Caco-2 (cell line): ENCODE measurements at regions not wholly inside any gene's neighbourhood (a gene's known extent, or its start where the extent isn't known, plus 50 kb on each side); places are given as distances from the start of the nearest gene placed in this dataset.

Source experiments
- BruUV-seq: library from RNA; stranded (reverse); fragments of 400-500 nt; replicated peaks from 2 replicates; lab custom pipeline; 2021; lab: Mats Ljungman, UMichigan
- CTCF ChIA-PET: fragments of 300-600 bp; sonication (Branson Sonifier 250); formaldehyde crosslinking; loops from one replicate; lab custom pipeline; 2022; ENCODE audit warnings: antibody characterized with exemption; lab: Charles Lee
- POLR2A ChIA-PET: fragments of 300-600 bp; sonication (Branson Sonifier 250); formaldehyde crosslinking; loops from one replicate; lab custom pipeline; 2022; ENCODE audit warnings: antibody characterized with exemption; lab: Charles Lee
- DNase-seq, 2 experiments: peaks; one replicate each; pipeline versions ENCODE4 v3.0.0 to v3.0.0-alpha.2; 2020 to 2022
- H3K27me3 ChIP-seq: replicated peaks from 2 replicates; pipeline ENCODE4 v1.6.0; 2011; ENCODE audit warnings: low read length; ENCODE audit not compliant: control insufficient read depth, insufficient read depth
- H3K36me3 ChIP-seq: 2 replicates; pipeline ENCODE4 v1.5.1; 2011; ENCODE audit warnings: low read length; ENCODE audit not compliant: control insufficient read depth, insufficient read depth
- H3K4me1 ChIP-seq: fragments of 250-450 bp; sonication (Bioruptor Pico); 2 replicates; pipeline ENCODE4 v1.5.1; 2020; ENCODE audit warnings: mild to moderate bottlenecking
- H3K4me3 ChIP-seq: 2 replicates; pipeline ENCODE4 v1.5.1; 2011; ENCODE audit warnings: low read depth, mild to moderate bottlenecking, control low read depth, low read length
- H3K9me3 ChIP-seq: fragments of 250-450 bp; sonication (Bioruptor Pico); 2 replicates; pipeline ENCODE4 v1.5.1; 2020; ENCODE audit warnings: mild to moderate bottlenecking, moderate library complexity
- H3K27ac Mint-ChIP-seq: one replicate; pipeline ENCODE4 v1.8.0; 2022; ENCODE audit warnings: mixed read lengths; ENCODE audit not compliant: unreplicated experiment
- H3K27me3 Mint-ChIP-seq: one replicate; pipeline ENCODE4 v1.8.0; 2022; ENCODE audit warnings: mixed read lengths; ENCODE audit not compliant: insufficient read depth, unreplicated experiment
- H3K36me3 Mint-ChIP-seq: one replicate; pipeline ENCODE4 v1.8.0; 2022; ENCODE audit warnings: mild to moderate bottlenecking, mixed read lengths; ENCODE audit not compliant: insufficient read depth, unreplicated experiment
- H3K4me1 Mint-ChIP-seq: one replicate; pipeline ENCODE4 v1.8.0; 2022; ENCODE audit warnings: low read depth, mixed read lengths; ENCODE audit not compliant: unreplicated experiment
- H3K4me3 Mint-ChIP-seq: one replicate; pipeline ENCODE4 v1.8.0; 2022; ENCODE audit warnings: mild to moderate bottlenecking, moderate library complexity, mixed read lengths; ENCODE audit not compliant: unreplicated experiment
- H3K9me3 Mint-ChIP-seq: one replicate; pipeline ENCODE4 v1.8.0; 2022; ENCODE audit warnings: mixed read lengths; ENCODE audit not compliant: unreplicated experiment
- CTCF ChIP-seq, 2 experiments: fragments of 200-600 bp in 1 of 2; IDR thresholded peaks; 1 replicate in 1 of 2; 2 replicates in 1 of 2; pipeline versions ENCODE4 v1.5.1 to v1.8.0; 2011 to 2022; ENCODE audit warnings: antibody characterized with exemption in 1 of 2, control low read depth in 1 of 2, inconsistent platforms in 1 of 2, low read depth in 1 of 2, low read length in 1 of 2, mild to moderate bottlenecking in 1 of 2, moderate library complexity in 1 of 2; ENCODE audit not compliant: insufficient read depth in 1 of 2, severe bottlenecking in 1 of 2, unreplicated experiment in 1 of 2
- intact Hi-C: fragments of 100-400 bp; cut with micrococcal nuclease; formaldehyde crosslinking; loops from one replicate; pipeline ENCODE4 v1.10.0; 2022; ENCODE audit not compliant: unreplicated experiment

DNA sequence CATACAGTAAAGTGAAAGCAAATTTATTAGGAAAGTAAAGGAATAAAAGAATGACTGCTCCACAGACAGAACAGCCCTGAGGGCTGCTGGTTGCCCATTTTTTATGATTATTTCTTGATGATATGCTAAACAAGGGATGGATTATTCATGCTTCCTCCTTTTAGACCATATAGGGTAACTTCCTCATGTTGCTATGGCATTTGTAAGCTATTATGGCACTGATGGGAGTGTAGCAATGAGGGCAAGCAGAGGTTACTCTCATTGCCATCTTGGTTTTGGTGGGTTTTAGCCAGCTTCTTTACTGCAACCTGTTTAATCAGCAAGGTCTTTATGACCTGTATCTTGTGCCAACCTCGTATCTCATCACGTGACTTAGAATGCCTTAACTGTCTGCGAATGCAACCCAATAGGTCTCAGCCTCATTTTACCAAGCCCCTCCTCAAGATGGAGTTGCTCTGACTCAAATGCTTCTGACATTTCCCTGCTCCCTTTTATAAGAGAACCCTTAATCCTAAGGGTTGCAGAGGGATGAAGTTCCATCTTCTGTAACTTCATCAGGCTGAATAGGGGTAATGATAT, 280.1 kb upstream of the RGS17 start:
- Mint-ChIP-seq H3K4me1 (no peaks in the 10 kb centered on the region), H3K27me3 (peaks cover 1% of the 10 kb centered on the region), H3K4me3 (no peak overlapping the region), H3K9me3 (no peaks in the 10 kb centered on the region), H3K27ac (no peak overlapping the region), H3K36me3 (no peaks in the 10 kb centered on the region)
- TF ChIP-seq CTCF (IDR thresholded peaks at IDR 0.05; ENCODE audit: insufficient read depth in 1 of 2, low read depth in 1 of 2, low read length in 1 of 2, severe bottlenecking in 1 of 2, unreplicated experiment in 1 of 2) = no peak
- H3K36me3 ChIP-seq = no peaks in the 10 kb centered on the region
- intact Hi-C loops = no loop called here
- no peaks in the 10 kb centered on the region for H3K9me3 ChIP-seq
- ChIA-PET CTCF (no interaction called here), POLR2A (no interaction called here)
- no peak for DNase-seq
- H3K4me3 ChIP-seq = no peak overlapping the region
- BruUV-seq = no TSS peak
- H3K27me3 ChIP-seq = no peaks in the 10 kb centered on the region
- no peaks in the 10 kb centered on the region for H3K4me1 ChIP-seq

GRCh38 chr6:153405931-153406330, 274.8 kb upstream of the RGS17 start:
- Histone ChIP-seq H3K4me3 (no peak overlapping the region), H3K27me3 (no peaks in the 10 kb centered on the region), H3K4me1 (no peaks in the 10 kb centered on the region), H3K9me3 (no peaks in the 10 kb centered on the region), H3K36me3 (no peaks in the 10 kb centered on the region)
- Mint-ChIP-seq H3K4me3 (no peak overlapping the region), H3K4me1 (no peaks in the 10 kb centered on the region), H3K36me3 (no peaks in the 10 kb centered on the region), H3K27ac (no peak overlapping the region), H3K27me3 (peaks cover 4% of the 10 kb centered on the region), H3K9me3 (no peaks in the 10 kb centered on the region)
- TF ChIP-seq CTCF (IDR thresholded peaks at IDR 0.05; ENCODE audit: insufficient read depth in 1 of 2, low read depth in 1 of 2, low read length in 1 of 2, severe bottlenecking in 1 of 2, unreplicated experiment in 1 of 2) = no peak
- no peak for DNase-seq
- intact Hi-C loops = no loop called here
- ChIA-PET POLR2A (no interaction called here), CTCF (no interaction called here)
- BruUV-seq = no TSS peak

DNA sequence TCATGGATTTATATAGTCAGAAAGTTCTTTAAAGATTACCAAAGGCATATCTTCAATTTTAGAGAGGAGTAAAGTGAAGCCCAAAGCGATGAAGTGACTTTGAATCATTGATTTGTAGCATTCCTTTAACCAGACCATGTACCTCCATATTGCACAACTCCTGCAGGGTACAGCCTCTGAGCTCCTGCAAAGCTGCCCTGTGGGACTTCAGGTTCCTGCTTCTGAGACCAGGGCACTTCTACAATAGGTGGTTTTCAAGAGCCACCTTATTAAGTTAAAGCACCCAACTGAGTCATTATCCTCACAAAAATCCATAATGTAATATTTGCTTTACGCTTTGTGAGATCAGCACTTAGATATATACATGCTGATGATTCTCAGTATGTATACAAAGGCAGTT, 270.7 kb upstream of the RGS17 start:
- H3K4me3 Mint-ChIP-seq = no peak overlapping the region
- CTCF ChIA-PET = no interaction called here
- no peak for DNase-seq

More for the DNA sequence above, 270.7 kb upstream of the RGS17 start:
- no TSS peak for BruUV-seq
- Mint-ChIP-seq H3K9me3 (no peaks in the 10 kb centered on the region), H3K4me1 (no peaks in the 10 kb centered on the region), H3K27ac (no peak overlapping the region), H3K27me3 (peaks cover 4% of the 10 kb centered on the region), H3K36me3 (no peaks in the 10 kb centered on the region)
- POLR2A ChIA-PET = no interaction called here
- intact Hi-C loops = no loop called here
- TF ChIP-seq CTCF (IDR thresholded peaks at IDR 0.05; ENCODE audit: insufficient read depth in 1 of 2, low read depth in 1 of 2, low read length in 1 of 2, severe bottlenecking in 1 of 2, unreplicated experiment in 1 of 2) = no peak
- Histone ChIP-seq H3K4me1 (no peaks in the 10 kb centered on the region), H3K27me3 (no peaks in the 10 kb centered on the region), H3K36me3 (no peaks in the 10 kb centered on the region), H3K9me3 (no peaks in the 10 kb centered on the region), H3K4me3 (no peak overlapping the region)
